ENCODE measurements at regions not wholly inside any gene's neighbourhood (a gene's known extent, or its start where the extent isn't known, plus 50 kb on each side); places are given as distances from the start of the nearest gene placed in this dataset.

DNA sequence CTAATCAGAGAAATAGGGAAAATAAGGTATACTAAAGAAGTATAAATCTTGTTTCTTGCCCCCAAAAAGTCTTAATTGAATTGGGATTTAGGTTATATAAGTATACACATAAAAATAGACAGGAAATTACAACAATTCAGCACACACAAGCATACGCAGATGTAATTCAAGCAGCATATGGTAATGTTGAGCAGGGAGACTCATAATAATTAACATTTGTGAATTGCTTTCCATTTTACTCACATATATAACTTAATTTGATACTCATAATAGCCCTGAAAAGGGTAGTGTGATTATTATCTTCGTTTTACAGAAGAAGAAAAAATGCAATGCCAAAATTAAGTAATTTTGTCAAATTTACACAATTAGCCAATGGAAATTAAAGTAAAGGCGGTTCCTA lies 313.5 kb upstream of the ECI2 start:
- no peak overlapping the region for H3K4me3 ChIP-seq (ENCODE audit: low read depth, low read length, poor library complexity, severe bottlenecking)

GRCh38 chr6:4447639-4448330 lies 312.4 kb upstream of the ECI2 start:
- Histone ChIP-seq H3K4me2 (ENCODE audit: low read length) (peak overlapping the region; percentile 49; the same call in 1 of the 2 replicates), H3K79me2 (ENCODE audit: insufficient read depth, low read depth, low read length) (no peaks in the 10 kb centered on the region), H4K20me1 (ENCODE audit: insufficient read depth, low read length) (no peaks in the 10 kb centered on the region), H3K9me2 (ENCODE audit: insufficient read depth, low read length) (no peaks in the 10 kb centered on the region), H3K27ac (ENCODE audit: low read depth, low read length, poor library complexity, severe bottlenecking) (no peak overlapping the region), H3K9me3 (ENCODE audit: low read length) (no peaks in the 10 kb centered on the region), H3K4me3 (ENCODE audit: low read depth, low read length, poor library complexity, severe bottlenecking) (no peak overlapping the region), H3K36me3 (ENCODE audit: insufficient read depth, low read length) (no peaks in the 10 kb centered on the region), H2AFZ (ENCODE audit: low read length) (peak overlapping the region; percentile 75), H3K4me1 (ENCODE audit: insufficient read depth, low read length, poor library complexity, severe bottlenecking) (peaks cover 15% of the 10 kb centered on the region)
- DNase-seq (ENCODE audit: low spot score): no peak
- BruUV-seq (replicated peaks): no TSS peak
- TF ChIP-seq, protein P1, sequence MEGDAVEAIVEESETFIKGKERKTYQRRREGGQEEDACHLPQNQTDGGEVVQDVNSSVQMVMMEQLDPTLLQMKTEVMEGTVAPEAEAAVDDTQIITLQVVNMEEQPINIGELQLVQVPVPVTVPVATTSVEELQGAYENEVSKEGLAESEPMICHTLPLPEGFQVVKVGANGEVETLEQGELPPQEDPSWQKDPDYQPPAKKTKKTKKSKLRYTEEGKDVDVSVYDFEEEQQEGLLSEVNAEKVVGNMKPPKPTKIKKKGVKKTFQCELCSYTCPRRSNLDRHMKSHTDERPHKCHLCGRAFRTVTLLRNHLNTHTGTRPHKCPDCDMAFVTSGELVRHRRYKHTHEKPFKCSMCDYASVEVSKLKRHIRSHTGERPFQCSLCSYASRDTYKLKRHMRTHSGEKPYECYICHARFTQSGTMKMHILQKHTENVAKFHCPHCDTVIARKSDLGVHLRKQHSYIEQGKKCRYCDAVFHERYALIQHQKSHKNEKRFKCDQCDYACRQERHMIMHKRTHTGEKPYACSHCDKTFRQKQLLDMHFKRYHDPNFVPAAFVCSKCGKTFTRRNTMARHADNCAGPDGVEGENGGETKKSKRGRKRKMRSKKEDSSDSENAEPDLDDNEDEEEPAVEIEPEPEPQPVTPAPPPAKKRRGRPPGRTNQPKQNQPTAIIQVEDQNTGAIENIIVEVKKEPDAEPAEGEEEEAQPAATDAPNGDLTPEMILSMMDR (conservative IDR thresholded peaks at IDR 0.05; ENCODE audit: low read length): no peak
- TF ChIP-seq EZH2phosphoT487 (IDR thresholded peaks at IDR 0.05; ENCODE audit: borderline replicate concordance, low read depth, low read length): no peak
- POLR2A ChIA-PET: no interaction called here
- CTCF ChIA-PET (ENCODE audit: unreplicated experiment): no interaction called here
- intact Hi-C loops (cut with micrococcal nuclease; ENCODE audit: unreplicated experiment): no loop called here

More for the DNA sequence above, 313.5 kb upstream of the ECI2 start:
- no TSS peak for BruUV-seq (replicated peaks)
- no peaks in the 10 kb centered on the region for H3K9me2 ChIP-seq (ENCODE audit: insufficient read depth, low read length)
- no peaks in the 10 kb centered on the region for H3K79me2 ChIP-seq (ENCODE audit: insufficient read depth, low read depth, low read length)
- DNase-seq (ENCODE audit: low spot score): no peak
- POLR2A ChIA-PET: no interaction called here
- no peaks in the 10 kb centered on the region for H4K20me1 ChIP-seq (ENCODE audit: insufficient read depth, low read length)
- CTCF ChIA-PET (ENCODE audit: unreplicated experiment): no interaction called here
- H3K36me3 ChIP-seq (ENCODE audit: insufficient read depth, low read length): no peaks in the 10 kb centered on the region
- no peak overlapping the region for H2AFZ ChIP-seq (ENCODE audit: low read length)
- H3K4me1 ChIP-seq (ENCODE audit: insufficient read depth, low read length, poor library complexity, severe bottlenecking): peaks cover 15% of the 10 kb centered on the region
- intact Hi-C loops (cut with micrococcal nuclease; ENCODE audit: unreplicated experiment): no loop called here
- H3K9me3 ChIP-seq (ENCODE audit: low read length): no peaks in the 10 kb centered on the region
- no peak overlapping the region for H3K4me2 ChIP-seq (ENCODE audit: low read length)
- TF ChIP-seq, protein P1 (conservative IDR thresholded peaks at IDR 0.05; ENCODE audit: low read length): no peak
- no peak for TF ChIP-seq EZH2phosphoT487 (IDR thresholded peaks at IDR 0.05; ENCODE audit: borderline replicate concordance, low read depth, low read length)
- no peak overlapping the region for H3K27ac ChIP-seq (ENCODE audit: low read depth, low read length, poor library complexity, severe bottlenecking)

GRCh38 chr6:4446982-4447381 lies 311.6 kb upstream of the ECI2 start:
- CTCF ChIA-PET (ENCODE audit: unreplicated experiment): no interaction called here
- no TSS peak for BruUV-seq (replicated peaks)

More at GRCh38 chr6:4446982-4447381, 311.6 kb upstream of the ECI2 start:
- no peak overlapping the region for H3K27ac ChIP-seq (ENCODE audit: low read depth, low read length, poor library complexity, severe bottlenecking)
- H3K9me3 ChIP-seq (ENCODE audit: low read length): no peaks in the 10 kb centered on the region
- no peak for TF ChIP-seq EZH2phosphoT487 (IDR thresholded peaks at IDR 0.05; ENCODE audit: borderline replicate concordance, low read depth, low read length)
- TF ChIP-seq, protein P1 (conservative IDR thresholded peaks at IDR 0.05; ENCODE audit: low read length): no peak
- POLR2A ChIA-PET: interaction anchor here (0.7 kb wide), 1 partner anchor 24 kb away, joined by 3 read pairs; no protein-coding TSS in a partner anchor
- no peaks in the 10 kb centered on the region for H3K79me2 ChIP-seq (ENCODE audit: insufficient read depth, low read depth, low read length)
- H4K20me1 ChIP-seq (ENCODE audit: insufficient read depth, low read length): no peaks in the 10 kb centered on the region
- intact Hi-C loops (cut with micrococcal nuclease; ENCODE audit: unreplicated experiment): no loop called here
- peak overlapping the region; percentile 75 for H2AFZ ChIP-seq (ENCODE audit: low read length)
- no peaks in the 10 kb centered on the region for H3K36me3 ChIP-seq (ENCODE audit: insufficient read depth, low read length)
- peak overlapping the region; percentile 49 for H3K4me2 ChIP-seq (ENCODE audit: low read length)
- H3K9me2 ChIP-seq (ENCODE audit: insufficient read depth, low read length): no peaks in the 10 kb centered on the region
- peaks cover 15% of the 10 kb centered on the region for H3K4me1 ChIP-seq (ENCODE audit: insufficient read depth, low read length, poor library complexity, severe bottlenecking)
- DNase-seq (ENCODE audit: low spot score): peak; percentile 72
- peak overlapping the region; percentile 20 for H3K4me3 ChIP-seq (ENCODE audit: low read depth, low read length, poor library complexity, severe bottlenecking)
